Neural cell (in vitro differentiated cells): ENCODE measurements at regions not wholly inside any gene's neighbourhood (a gene's known extent, or its start where the extent isn't known, plus 50 kb on each side); places are given as distances from the start of the nearest gene placed in this dataset.

ENCODE experiments used
- H2AFZ ChIP-seq: fragments of 200-600, 300-800 bp; sonication (generic), shearing (Covaris generic); 2 replicates; pipeline ENCODE4 v1.6.0; 2014; ENCODE audit warnings: low read depth, mild to moderate bottlenecking, antibody characterized with exemption, low read length, moderate library complexity
- H3F3A ChIP-seq: fragments of 200-600 bp; shearing (Covaris generic); 2 replicates; pipeline ENCODE4 v1.6.1; 2016; ENCODE audit warnings: mild to moderate bottlenecking, moderate library complexity, mixed read lengths, antibody characterized with exemption, low read length; ENCODE audit not compliant: insufficient read depth, poor library complexity, severe bottlenecking
- H3K27ac ChIP-seq: fragments of 200-600, 300-800 bp; sonication (generic), shearing (Covaris generic); 2 replicates; pipeline ENCODE4 v1.5.1; 2014; ENCODE audit warnings: mild to moderate bottlenecking, low read length, moderate library complexity
- H3K27me3 ChIP-seq: fragments of 300-800, 200-600 bp; sonication (generic), shearing (Covaris generic); 2 replicates; pipeline ENCODE4 v1.6.0; 2014; ENCODE audit warnings: mild to moderate bottlenecking, low read depth, low read length, moderate library complexity; ENCODE audit not compliant: insufficient read depth
- H3K36me3 ChIP-seq: fragments of 300-800, 200-600 bp; sonication (generic), shearing (Covaris generic); 2 replicates; pipeline ENCODE4 v1.5.1; 2014; ENCODE audit warnings: mild to moderate bottlenecking, antibody characterized with exemption, low read length, moderate library complexity; ENCODE audit not compliant: insufficient read depth
- H3K4me2 ChIP-seq: fragments of 300-800, 200-600 bp; sonication (generic), shearing (Covaris generic); 2 replicates; pipeline ENCODE4 v1.6.0; 2014; ENCODE audit warnings: mild to moderate bottlenecking, low read length
- H3K4me3 ChIP-seq: fragments of 300-800, 200-600 bp; sonication (generic), shearing (Covaris generic); 2 replicates; pipeline ENCODE4 v1.5.1; 2014; ENCODE audit warnings: mild to moderate bottlenecking, low read length, moderate library complexity
- H3K79me2 ChIP-seq: fragments of 200-600 bp; shearing (Covaris generic); replicated peaks from 2 replicates; pipeline ENCODE4 v1.6.0; 2014; ENCODE audit warnings: mild to moderate bottlenecking, low read length, moderate library complexity; ENCODE audit not compliant: insufficient read depth
- H3K9ac ChIP-seq: fragments of 300-800, 200-600 bp; sonication (generic), shearing (Covaris generic); 2 replicates; pipeline ENCODE4 v1.6.1; 2016; ENCODE audit warnings: mild to moderate bottlenecking, low read length, mixed read lengths
- H3K9me2 ChIP-seq: fragments of 200-600 bp; shearing (Covaris generic); 2 replicates; pipeline ENCODE4 v1.6.1; 2016; ENCODE audit warnings: mild to moderate bottlenecking, low read length, mixed read lengths; ENCODE audit not compliant: insufficient read depth
- H3K9me3 ChIP-seq: fragments of 200-600, 300-800 bp; sonication (generic), shearing (Covaris generic); 2 replicates; pipeline ENCODE4 v1.6.1; 2016; ENCODE audit warnings: mild to moderate bottlenecking, mixed run types, low read length, moderate library complexity, mixed read lengths
- H4K20me1 ChIP-seq: fragments of 200-600 bp; shearing (Covaris generic); 2 replicates; pipeline ENCODE4 v1.6.1; 2016; ENCODE audit warnings: mild to moderate bottlenecking, mixed run types; ENCODE audit not compliant: insufficient read depth
- CTCF ChIP-seq: fragments of 450-650 bp; IDR thresholded peaks from 2 replicates; pipeline ENCODE4 v1.5.1; 2014; ENCODE audit warnings: antibody characterized with exemption, mild to moderate bottlenecking, moderate library complexity; ENCODE audit not compliant: poor library complexity, severe bottlenecking
- EP300 ChIP-seq: fragments of 450-650 bp; conservative IDR thresholded peaks from 2 replicates; pipeline ENCODE4 v1.6.1; 2014; ENCODE audit warnings: antibody characterized with exemption, mild to moderate bottlenecking, moderate library complexity; ENCODE audit not compliant: poor library complexity, severe bottlenecking
- EZH2 ChIP-seq: fragments of 200-600, 300-800 bp; shearing (Covaris generic), sonication (generic); IDR thresholded peaks from 2 replicates; pipeline ENCODE4 v1.6.1; 2014; ENCODE audit warnings: antibody characterized with exemption, low read length, borderline replicate concordance, mild to moderate bottlenecking; ENCODE audit not compliant: insufficient read depth, poor library complexity, severe bottlenecking
- MXI1 ChIP-seq: fragments of 450-650 bp; conservative IDR thresholded peaks from 2 replicates; pipeline ENCODE4 v1.6.1; 2014; ENCODE audit warnings: antibody characterized with exemption, mild to moderate bottlenecking; ENCODE audit not compliant: poor library complexity, severe bottlenecking
- POLR2AphosphoS5 ChIP-seq: IDR thresholded peaks from 2 replicates; pipeline ENCODE4 v1.6.1; 2012
- RAD21 ChIP-seq: fragments of 450-650 bp; conservative IDR thresholded peaks from 2 replicates; pipeline ENCODE4 v1.6.1; 2014; ENCODE audit warnings: antibody characterized with exemption, mild to moderate bottlenecking, moderate library complexity
- REST ChIP-seq: IDR thresholded peaks from 2 replicates; pipeline ENCODE4 v1.6.1; 2012; ENCODE audit warnings: borderline replicate concordance
- SMC3 ChIP-seq: fragments of 450-650 bp; conservative IDR thresholded peaks from 2 replicates; pipeline ENCODE4 v1.6.1; 2014; ENCODE audit warnings: antibody characterized with exemption, mild to moderate bottlenecking, moderate library complexity; ENCODE audit not compliant: poor library complexity
- TAF1 ChIP-seq: IDR thresholded peaks from 2 replicates; pipeline ENCODE4 v1.6.1; 2012; ENCODE audit warnings: low read depth

GRCh38 chr10:126749015-126749655 lies 78.6 kb upstream of the C10orf90 start:
- Histone ChIP-seq H3F3A (no peaks in the 10 kb centered on the region), H2AFZ (no peak overlapping the region), H3K4me2 (no peak overlapping the region), H3K9me2 (no peaks in the 10 kb centered on the region), H3K36me3 (no peaks in the 10 kb centered on the region), H3K9ac (no peak overlapping the region), H3K4me3 (no peak overlapping the region), H3K27ac (no peak overlapping the region), H3K79me2 (no peaks in the 10 kb centered on the region), H4K20me1 (no peaks in the 10 kb centered on the region), H3K27me3 (no peaks in the 10 kb centered on the region), H3K9me3 (no peaks in the 10 kb centered on the region)
- TF ChIP-seq CTCF (peak; percentile 74), REST (no peak), SMC3 (peak; percentile 83), RAD21 (peak; percentile 76)

GRCh38 chr10:126754966-126755365 lies 84.5 kb upstream of the C10orf90 start:
- Histone ChIP-seq H3K4me3 (no peak overlapping the region), H3F3A (no peaks in the 10 kb centered on the region), H3K4me2 (no peak overlapping the region), H3K9ac (no peak overlapping the region), H2AFZ (no peak overlapping the region), H3K27ac (no peak overlapping the region), H3K27me3 (no peaks in the 10 kb centered on the region), H3K79me2 (no peaks in the 10 kb centered on the region), H4K20me1 (no peaks in the 10 kb centered on the region), H3K9me2 (no peaks in the 10 kb centered on the region), H3K9me3 (no peaks in the 10 kb centered on the region), H3K36me3 (no peaks in the 10 kb centered on the region)
- no peak for TF ChIP-seq TAF1
- no peak for TF ChIP-seq MXI1
- TF ChIP-seq POLR2AphosphoS5, result no peak
- no peak for TF ChIP-seq EP300

- Histone ChIP-seq H3K36me3 (no peaks in the 10 kb centered on the region), H3K79me2 (no peaks in the 10 kb centered on the region), H3K9me3 (no peaks in the 10 kb centered on the region), H3K27me3 (no peaks in the 10 kb centered on the region), H3F3A (no peaks in the 10 kb centered on the region), H4K20me1 (no peaks in the 10 kb centered on the region), H3K4me3 (no peak overlapping the region), H2AFZ (no peak overlapping the region), H3K4me2 (no peak overlapping the region), H3K9me2 (no peaks in the 10 kb centered on the region), H3K27ac (no peak overlapping the region), H3K9ac (no peak overlapping the region)
- TF ChIP-seq SMC3 (no peak), EP300 (no peak), POLR2AphosphoS5 (no peak), EZH2 (no peak), REST (no peak), CTCF (no peak), TAF1 (no peak), RAD21 (no peak), MXI1 (no peak)
These were observed 88.4 kb upstream of the C10orf90 start for GRCh38 chr10:126758867-126759266.
